Endothelial cell of umbilical vein (primary cell): ENCODE measurements at regions not wholly inside any gene's neighbourhood (a gene's known extent, or its start where the extent isn't known, plus 50 kb on each side); places are given as distances from the start of the nearest gene placed in this dataset.

Source experiments
- BruUV-seq: library from RNA; stranded (reverse); fragments of 400-500 nt; replicated peaks from 2 replicates; lab custom pipeline; 2021; lab: Mats Ljungman, UMichigan
- CTCF ChIA-PET: fragments of 300-600, 350-600 bp; sonication (Branson Sonifier 250); formaldehyde crosslinking; loops from one replicate; lab custom pipeline; 2021; ENCODE audit warnings: antibody characterized with exemption, inconsistent platforms; lab: Charles Lee
- POLR2A ChIA-PET: fragments of 300-600, 350-600 bp; sonication (Branson Sonifier 250); formaldehyde crosslinking; loops from one replicate; lab custom pipeline; 2021; ENCODE audit warnings: antibody characterized with exemption, inconsistent platforms; lab: Charles Lee
- DNase-seq: peaks from one replicate; pipeline ENCODE4 v3.0.0-alpha.2; 2011; ENCODE audit warnings: low read depth, low spot score
- FAIRE-seq: peaks from 2 replicates; lab custom pipeline; 2011; peaks lifted over from hg19 to GRCh38; lab: Jason Lieb, UNC
- H2AFZ ChIP-seq: 2 replicates; pipeline ENCODE4 v1.6.0; 2012; ENCODE audit warnings: low read depth, low read length, control low read depth, inconsistent platforms
- H3K27ac ChIP-seq: 2 replicates; pipeline ENCODE4 v1.5.1; 2011; ENCODE audit warnings: low read depth, mild to moderate bottlenecking, control low read depth, low read length, moderate library complexity; ENCODE audit not compliant: insufficient read depth
- H3K27me3 ChIP-seq, 2 experiments: 2 replicates each; pipeline versions ENCODE4 v1.6.0 to v1.6.1; 2011; ENCODE audit warnings: low read length in 2 of 2, mixed read lengths in 1 of 2; ENCODE audit not compliant: control insufficient read depth in 2 of 2, insufficient read depth in 2 of 2
- H3K36me3 ChIP-seq, 2 experiments: 2 replicates in 1 of 2; 3 replicates in 1 of 2; pipeline ENCODE4 v1.5.1; 2011; ENCODE audit warnings: low read length in 2 of 2, mild to moderate bottlenecking in 1 of 2, moderate library complexity in 1 of 2; ENCODE audit not compliant: control insufficient read depth in 2 of 2, insufficient read depth in 2 of 2; ENCODE audit errors: extremely low read depth in 1 of 2
- H3K4me1 ChIP-seq: 3 replicates; pipeline ENCODE4 v1.5.1; 2011; ENCODE audit warnings: mild to moderate bottlenecking, low read length; ENCODE audit not compliant: control insufficient read depth, insufficient read depth; ENCODE audit errors: extremely low read depth
- H3K4me2 ChIP-seq: 2 replicates; pipeline ENCODE4 v1.6.1; 2011; ENCODE audit warnings: low read length, control low read depth, mixed read lengths; ENCODE audit not compliant: insufficient read depth
- H3K4me3 ChIP-seq, 3 experiments: fragments of 200-600 bp in 1 of 3; sonication (generic), shearing (Covaris generic) in 1 of 3; replicated peaks in 1 of 3; 2 replicates each; pipeline ENCODE4 v1.5.1; 2011 to 2016; ENCODE audit warnings: control low read depth in 3 of 3, low read length in 3 of 3, mild to moderate bottlenecking in 2 of 3, inconsistent platforms in 1 of 3, low read depth in 1 of 3, moderate library complexity in 1 of 3; ENCODE audit not compliant: insufficient read depth in 1 of 3
- H3K79me2 ChIP-seq: 2 replicates; pipeline ENCODE4 v1.6.0; 2012; ENCODE audit warnings: low read length, inconsistent platforms; ENCODE audit not compliant: control insufficient read depth, insufficient read depth
- H3K9ac ChIP-seq: replicated peaks from 2 replicates; pipeline ENCODE3; 2011; ENCODE audit warnings: low read length, control low read depth; ENCODE audit not compliant: insufficient read depth; ENCODE audit errors: extremely low read depth
- H3K9me1 ChIP-seq: replicated peaks from 3 replicates; pipeline ENCODE4 v1.6.0; 2011; ENCODE audit warnings: mild to moderate bottlenecking, low read length; ENCODE audit not compliant: control insufficient read depth, insufficient read depth; ENCODE audit errors: extremely low read depth
- H3K9me3 ChIP-seq: replicated peaks from 2 replicates; pipeline ENCODE4 v1.5.1; 2012; ENCODE audit warnings: low read length, inconsistent platforms; ENCODE audit not compliant: control insufficient read depth, insufficient read depth
- H4K20me1 ChIP-seq: replicated peaks from 2 replicates; pipeline ENCODE3; 2011; ENCODE audit warnings: mild to moderate bottlenecking, low read length; ENCODE audit not compliant: control insufficient read depth, insufficient read depth; ENCODE audit errors: extremely low read depth
- CTCF ChIP-seq, 2 donors: IDR thresholded peaks; 1 replicate in 1 of 2; 2 replicates in 1 of 2; pipeline ENCODE4 v1.5.1; 2011; ENCODE audit warnings: low read length in 2 of 2, mild to moderate bottlenecking in 2 of 2, moderate library complexity in 2 of 2, control low read depth in 1 of 2, inconsistent platforms in 1 of 2, low read depth in 1 of 2; ENCODE audit not compliant: insufficient read depth in 1 of 2; ENCODE audit errors: extremely low read depth in 1 of 2
- EZH2 ChIP-seq: IDR thresholded peaks from 2 replicates; pipeline ENCODE4 v1.6.1; 2012; ENCODE audit warnings: borderline replicate concordance, low read depth, mild to moderate bottlenecking, moderate library complexity, low read length, inconsistent platforms; ENCODE audit not compliant: severe bottlenecking
- FOS ChIP-seq: IDR thresholded peaks from 2 replicates; pipeline ENCODE4 v1.6.1; 2011; ENCODE audit warnings: mild to moderate bottlenecking, low read length, moderate library complexity, borderline replicate concordance; ENCODE audit not compliant: insufficient read depth
- GATA2 ChIP-seq: IDR thresholded peaks from 2 replicates; pipeline ENCODE4 v1.7.0; 2011; ENCODE audit warnings: low read depth, mild to moderate bottlenecking, moderate library complexity, mixed read lengths, low read length; ENCODE audit not compliant: insufficient read length, insufficient read depth
- JUN ChIP-seq: IDR thresholded peaks from 2 replicates; pipeline ENCODE4 v1.6.1; 2011; ENCODE audit warnings: borderline replicate concordance, low read depth; ENCODE audit not compliant: insufficient read length, insufficient read depth
- MAX ChIP-seq: IDR thresholded peaks from 2 replicates; pipeline ENCODE4 v1.6.1; 2011; ENCODE audit not compliant: insufficient read depth, insufficient read length
- MYC ChIP-seq: IDR thresholded peaks from one replicate; pipeline ENCODE4 v1.6.1; 2011; ENCODE audit warnings: mild to moderate bottlenecking, low read depth, low read length
- POLR2A ChIP-seq: IDR thresholded peaks from 2 replicates; pipeline ENCODE4 v1.6.1; 2012; ENCODE audit warnings: low read depth, mild to moderate bottlenecking, control low read depth, low read length
- POLR2AphosphoS5 ChIP-seq: IDR thresholded peaks from 2 replicates; pipeline ENCODE4 v1.6.1; 2012; ENCODE audit warnings: low read depth, mild to moderate bottlenecking, control low read depth, low read length, moderate library complexity; ENCODE audit not compliant: insufficient read depth
- dilution Hi-C: fragments of 300-500 bp; cut with MboI; formaldehyde crosslinking; loops from one replicate; pipeline ENCODE4 v1.15.0; 2019; ENCODE audit warnings: low sequenced_read_pairs; ENCODE audit not compliant: extremely low pct_ligation_motif_present
- intact Hi-C: fragments of 100-400 bp; cut with micrococcal nuclease; formaldehyde crosslinking; loops from one replicate; pipeline ENCODE4 v1.10.0; 2022

GRCh38 chr22:49569286-49570031 is 258.2 kb downstream of the BRD1 start:
- DNase-seq: no peak
- ChIA-PET POLR2A (no interaction called here), CTCF (no interaction called here)
- Histone ChIP-seq H3K4me3 (no peak overlapping the region), H3K27me3 (no peaks in the 10 kb centered on the region), H2AFZ (no peak overlapping the region), H4K20me1 (no peaks in the 10 kb centered on the region), H3K27ac (no peak overlapping the region), H3K79me2 (no peaks in the 10 kb centered on the region), H3K9ac (no peak overlapping the region), H3K9me3 (peaks cover 6% of the 10 kb centered on the region), H3K4me2 (no peak overlapping the region), H3K9me1 (no peaks in the 10 kb centered on the region), H3K36me3 (no peaks in the 10 kb centered on the region), H3K4me1 (no peaks in the 10 kb centered on the region)
- dilution Hi-C loops: no loop called here
- no peak for TF ChIP-seq POLR2AphosphoS5
- TF ChIP-seq POLR2A: no peak
- no peak for TF ChIP-seq CTCF (IDR thresholded peaks at IDR 0.05; ENCODE audit: extremely low read depth in 1 of 2, insufficient read depth in 1 of 2, low read depth in 1 of 2, low read length in 2 of 2)
- TF ChIP-seq MAX: no peak
- TF ChIP-seq FOS: no peak
- TF ChIP-seq GATA2: no peak
- TF ChIP-seq JUN: no peak
- no peak for TF ChIP-seq MYC
- TF ChIP-seq EZH2: no peak
- BruUV-seq: no TSS peak
- FAIRE-seq: no peak
- intact Hi-C loops: no loop called here
